Retinal pigment epithelial cell (primary cell): ENCODE measurements at regions not wholly inside any gene's neighbourhood (a gene's known extent, or its start where the extent isn't known, plus 50 kb on each side); places are given as distances from the start of the nearest gene placed in this dataset.

Experiments used
- DNase-seq: peaks from one replicate; pipeline ENCODE4 v3.0.0-alpha.2; 2010; ENCODE audit warnings: low read depth
- H3K4me3 ChIP-seq: 2 replicates; pipeline ENCODE4 v1.5.1; 2011; ENCODE audit warnings: mild to moderate bottlenecking, low read length, control low read depth, moderate library complexity
- TF ChIP-seq, protein P1 (sequence below): conservative IDR thresholded peaks from 2 replicates; pipeline ENCODE4 v1.5.1; 2011; ENCODE audit warnings: low read depth, low read length, control low read depth, inconsistent platforms

DNA sequence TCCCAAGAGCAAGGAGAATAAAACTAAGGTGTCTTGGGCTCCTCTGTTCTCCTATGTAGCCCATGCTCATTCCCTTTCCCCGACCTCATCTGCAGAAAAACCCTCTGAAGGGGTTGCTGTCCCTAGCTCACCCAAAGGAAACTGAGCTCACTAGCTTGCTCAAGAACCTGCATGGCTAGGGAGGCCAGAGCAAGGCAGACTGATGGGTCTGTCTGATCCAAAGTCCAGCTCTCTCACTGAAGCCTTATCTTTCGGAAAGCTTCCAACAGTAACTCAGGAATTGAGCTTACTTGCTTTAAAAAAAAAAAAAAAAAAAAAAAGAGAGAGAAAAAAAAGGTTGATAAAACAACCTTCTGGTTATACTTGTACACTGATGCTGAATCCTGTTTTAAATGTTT, 141.4 kb upstream of the TOPAZ1 start:
- TF ChIP-seq, protein P1, sequence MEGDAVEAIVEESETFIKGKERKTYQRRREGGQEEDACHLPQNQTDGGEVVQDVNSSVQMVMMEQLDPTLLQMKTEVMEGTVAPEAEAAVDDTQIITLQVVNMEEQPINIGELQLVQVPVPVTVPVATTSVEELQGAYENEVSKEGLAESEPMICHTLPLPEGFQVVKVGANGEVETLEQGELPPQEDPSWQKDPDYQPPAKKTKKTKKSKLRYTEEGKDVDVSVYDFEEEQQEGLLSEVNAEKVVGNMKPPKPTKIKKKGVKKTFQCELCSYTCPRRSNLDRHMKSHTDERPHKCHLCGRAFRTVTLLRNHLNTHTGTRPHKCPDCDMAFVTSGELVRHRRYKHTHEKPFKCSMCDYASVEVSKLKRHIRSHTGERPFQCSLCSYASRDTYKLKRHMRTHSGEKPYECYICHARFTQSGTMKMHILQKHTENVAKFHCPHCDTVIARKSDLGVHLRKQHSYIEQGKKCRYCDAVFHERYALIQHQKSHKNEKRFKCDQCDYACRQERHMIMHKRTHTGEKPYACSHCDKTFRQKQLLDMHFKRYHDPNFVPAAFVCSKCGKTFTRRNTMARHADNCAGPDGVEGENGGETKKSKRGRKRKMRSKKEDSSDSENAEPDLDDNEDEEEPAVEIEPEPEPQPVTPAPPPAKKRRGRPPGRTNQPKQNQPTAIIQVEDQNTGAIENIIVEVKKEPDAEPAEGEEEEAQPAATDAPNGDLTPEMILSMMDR, result no peak
- no peak overlapping the region for H3K4me3 ChIP-seq
- no peak for DNase-seq

DNA sequence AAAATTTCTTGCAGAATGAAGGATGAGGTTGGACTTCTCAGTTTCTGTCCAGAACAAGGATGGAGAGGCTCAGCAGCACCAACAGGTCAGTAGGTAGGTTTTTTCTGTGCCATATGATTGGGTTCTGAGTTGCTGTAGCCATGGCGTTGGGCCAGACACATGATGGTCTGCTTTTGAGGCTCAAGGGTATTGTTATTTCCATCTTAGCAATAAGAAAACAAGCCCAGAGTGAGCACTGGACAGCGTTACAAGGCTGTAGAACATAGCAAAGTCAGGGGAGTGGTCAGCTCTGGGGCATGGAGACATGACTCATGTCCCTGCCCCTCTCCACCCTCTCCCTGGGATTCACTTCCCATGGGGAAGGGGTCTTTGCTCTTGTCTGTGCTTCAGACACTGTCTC, 137.6 kb upstream of the TOPAZ1 start:
- H3K4me3 ChIP-seq, result no peak overlapping the region
- TF ChIP-seq, protein P1, result no peak
- DNase-seq, result no peak

- DNase-seq, result peak; percentile 66
Measured at GRCh38 chr3:44104668-44105321, 136.9 kb upstream of the TOPAZ1 start.

DNA sequence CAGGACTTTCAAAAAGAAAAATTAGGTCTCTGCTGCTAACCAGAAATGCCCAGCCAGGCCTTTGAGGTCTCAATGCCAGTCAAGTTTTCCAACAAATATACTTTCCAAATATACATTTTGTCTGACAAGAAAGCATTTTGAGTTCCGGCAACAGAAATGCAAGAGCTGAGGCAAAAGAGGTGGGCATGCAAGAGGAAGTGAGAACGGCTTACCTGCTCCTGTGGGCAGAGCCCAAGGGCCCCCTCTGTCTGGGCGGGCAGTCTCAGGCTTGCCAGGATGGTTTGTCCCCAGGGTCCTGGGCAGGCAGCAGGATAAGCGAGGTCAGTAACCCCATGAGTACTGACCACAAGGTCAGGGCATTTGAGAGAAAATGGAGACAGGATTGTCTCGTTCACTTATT, 136.1 kb upstream of the TOPAZ1 start:
- no peak overlapping the region for H3K4me3 ChIP-seq
- TF ChIP-seq, protein P1, result no peak
- no peak for DNase-seq

More at GRCh38 chr3:44104668-44105321, 136.9 kb upstream of the TOPAZ1 start:
- no peak overlapping the region for H3K4me3 ChIP-seq
- TF ChIP-seq, protein P1, result no peak

- TF ChIP-seq, protein P1, result no peak
- no peak overlapping the region for H3K4me3 ChIP-seq
Measured at GRCh38 chr3:44106756-44107155, 134.9 kb upstream of the TOPAZ1 start.

DNA sequence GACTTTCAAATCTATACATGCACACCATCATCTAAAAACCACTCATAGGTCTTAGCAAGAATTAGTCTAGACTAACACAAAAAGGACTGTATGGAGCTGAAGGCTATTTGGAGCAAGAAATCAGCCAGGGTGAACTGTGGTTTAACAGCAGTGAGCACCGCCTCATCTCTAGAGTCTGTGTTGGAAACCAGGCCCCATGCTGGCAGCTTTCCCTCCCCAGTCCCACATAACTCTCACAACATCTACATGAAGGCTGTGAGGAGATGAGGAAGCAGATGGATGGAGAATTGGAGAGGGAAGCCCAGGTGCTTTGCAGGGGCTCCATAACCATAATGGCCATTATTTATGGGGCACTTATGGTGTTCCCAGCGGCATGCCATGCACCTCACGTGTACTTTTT, 133.2 kb upstream of the TOPAZ1 start:
- TF ChIP-seq, protein P1, result no peak
- no peak for DNase-seq
- no peak overlapping the region for H3K4me3 ChIP-seq

More at GRCh38 chr3:44106756-44107155, 134.9 kb upstream of the TOPAZ1 start:
- DNase-seq, result no peak

- TF ChIP-seq, protein P1, result no peak
- no peak overlapping the region for H3K4me3 ChIP-seq
- DNase-seq, result no peak
Measured at GRCh38 chr3:44109771-44110361, 131.8 kb upstream of the TOPAZ1 start.
